ENCODE measurements at regions not wholly inside any gene's neighbourhood (a gene's known extent, or its start where the extent isn't known, plus 50 kb on each side); places are given as distances from the start of the nearest gene placed in this dataset.
"Not testable (repeated sequence)": the region's sequence is repeated elsewhere in the genome, so short reads cannot be mapped to it uniquely, and the experiment has no call there.

DNA sequence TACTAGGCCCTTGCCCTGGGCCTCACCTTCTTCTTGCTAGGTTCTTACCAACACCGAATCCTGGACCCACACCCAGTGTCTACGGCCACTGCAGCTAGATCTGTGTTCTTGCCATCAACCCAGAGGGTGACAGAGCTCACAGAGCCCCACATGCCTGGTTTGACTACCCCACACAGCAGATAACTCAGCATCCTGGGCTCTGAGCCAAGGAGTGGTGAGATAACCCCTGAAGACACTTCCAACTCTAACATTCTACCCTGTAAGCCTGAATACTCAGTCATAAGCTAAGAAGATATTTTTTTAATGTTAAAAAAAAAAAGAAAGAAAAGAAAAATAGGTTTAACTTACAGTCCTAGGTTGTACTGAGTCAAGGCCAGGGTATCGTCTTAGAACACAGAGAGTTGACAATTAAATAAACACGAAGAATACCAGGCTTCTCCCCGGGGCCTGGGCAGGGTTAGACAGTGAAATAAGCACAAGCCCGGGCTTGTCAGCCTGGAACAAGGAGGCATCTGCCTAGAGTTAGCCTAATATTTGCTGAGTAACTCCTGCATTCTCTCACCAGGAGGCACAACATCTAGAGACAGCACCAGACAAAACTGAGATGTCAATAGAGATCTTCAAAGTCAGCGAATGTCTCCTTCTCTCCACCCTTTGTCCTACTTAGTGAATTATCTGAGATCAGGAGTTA is 556.5 kb upstream of the LRRN3 start:
- no peak for DNase-seq

DNA sequence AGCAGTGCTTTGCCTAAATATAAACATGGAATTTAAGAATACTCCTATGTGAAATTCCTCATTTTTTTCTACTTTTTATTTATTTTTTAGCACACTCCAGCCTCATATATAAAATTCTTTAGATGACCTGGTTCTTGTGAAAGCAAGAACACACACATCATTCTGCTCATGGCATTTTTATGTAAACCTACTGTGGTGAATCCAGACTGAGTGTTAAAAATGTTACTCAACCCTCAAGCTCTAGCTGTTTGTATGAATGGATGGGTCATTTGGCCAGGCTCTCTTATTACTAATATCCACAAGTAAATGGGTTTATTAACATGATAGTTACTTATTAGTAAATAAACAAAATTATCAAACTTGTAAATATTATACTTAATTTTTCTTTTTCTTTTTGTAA is 551.7 kb upstream of the LRRN3 start:
- DNase-seq, result no peak

DNA sequence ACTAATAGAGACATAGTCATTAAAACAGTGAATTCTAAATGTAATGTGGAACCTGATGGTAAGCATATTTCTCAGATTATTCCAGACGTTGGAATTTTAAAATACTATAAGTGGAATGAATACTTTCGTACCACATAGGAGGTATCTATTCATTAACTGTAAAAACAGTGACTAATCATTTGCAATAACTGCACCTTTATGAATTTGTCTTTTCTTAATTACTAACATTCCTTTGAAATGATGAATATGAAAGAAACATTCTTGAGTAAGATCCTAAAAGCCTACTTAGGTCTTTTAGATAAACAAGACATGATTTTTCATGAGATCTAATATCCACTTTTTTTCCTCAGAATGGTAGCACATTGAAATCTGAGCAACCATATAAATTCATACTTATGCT is 549.0 kb upstream of the LRRN3 start:
- DNase-seq, result no peak

DNA sequence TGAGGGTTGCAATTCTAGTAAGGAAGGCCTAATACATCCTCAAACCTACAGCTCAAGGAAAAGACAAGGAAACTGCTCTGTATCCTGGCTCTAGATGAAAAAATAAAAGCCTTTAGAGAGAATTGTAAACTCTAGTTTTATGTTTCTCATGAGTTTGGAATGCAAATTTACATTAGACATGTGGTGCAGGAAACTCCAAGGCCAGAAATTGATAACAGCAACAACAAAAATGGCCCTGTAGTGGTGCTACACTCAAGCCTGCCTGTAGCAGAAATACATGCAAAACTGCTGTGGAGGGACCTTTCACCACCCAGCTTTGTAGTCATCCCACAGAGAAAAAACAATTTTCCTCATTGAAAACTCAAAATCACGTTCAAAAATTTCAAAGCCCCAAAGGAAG is 546.7 kb upstream of the LRRN3 start:
- no peak for DNase-seq

DNA sequence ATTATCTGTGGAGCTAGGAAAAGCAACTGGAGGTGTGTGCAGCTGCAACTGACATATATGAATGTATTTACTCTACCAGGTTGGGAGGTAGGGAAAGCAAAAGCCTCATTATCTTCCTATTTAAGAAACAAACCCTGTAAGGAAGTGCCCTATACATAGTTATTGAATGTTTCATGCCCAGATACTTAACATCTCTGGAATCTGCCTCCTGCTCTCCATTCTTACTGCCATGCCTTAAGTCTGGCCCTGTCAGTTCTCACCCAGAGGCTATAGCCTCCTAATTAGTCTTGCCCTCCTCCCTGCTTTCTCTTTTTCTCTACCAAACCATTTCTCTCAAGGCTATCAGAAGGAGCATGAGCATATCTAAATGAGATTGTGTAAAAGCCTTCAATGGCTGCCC is 542.6 kb upstream of the LRRN3 start:
- no peak for DNase-seq

DNA sequence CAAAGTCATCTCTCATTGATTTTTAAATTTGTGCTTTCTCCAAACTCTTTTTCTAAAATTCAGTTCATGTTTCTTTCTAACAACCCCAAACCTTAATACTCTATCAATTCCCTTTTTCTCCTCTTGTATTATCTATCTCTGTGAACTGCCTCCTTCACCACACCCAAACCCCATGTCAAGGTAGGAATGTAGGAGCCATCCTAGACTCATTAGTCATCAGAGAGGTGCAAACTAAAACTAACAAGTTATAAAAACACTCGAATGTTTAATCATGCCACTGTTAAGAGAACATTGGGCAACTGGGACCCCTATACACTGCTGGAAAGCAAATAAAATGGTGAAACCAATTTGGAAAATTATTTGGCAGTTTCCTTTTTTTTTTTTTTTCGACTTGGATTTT is 533.8 kb upstream of the LRRN3 start:
- no peak for DNase-seq

DNA sequence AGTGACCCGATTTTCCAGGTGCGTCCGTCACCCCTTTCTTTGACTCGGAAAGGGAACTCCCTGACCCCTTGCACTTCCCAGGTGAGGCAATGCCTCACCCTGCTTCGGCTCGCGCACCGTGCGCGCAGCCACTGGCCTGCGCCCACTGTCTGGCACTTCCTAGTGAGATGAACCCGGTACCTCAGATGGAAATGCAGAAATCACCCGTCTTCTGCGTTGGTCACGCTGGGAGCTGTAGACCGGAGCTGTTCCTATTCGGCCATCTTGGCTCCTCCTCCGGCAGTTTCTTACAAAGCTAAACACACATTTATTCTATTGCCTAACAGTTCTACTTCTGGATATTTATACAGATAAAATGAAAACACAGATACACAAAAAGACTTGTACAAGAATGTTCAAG is 527.6 kb upstream of the LRRN3 start:
- DNase-seq, result not testable (repeated sequence)

DNA sequence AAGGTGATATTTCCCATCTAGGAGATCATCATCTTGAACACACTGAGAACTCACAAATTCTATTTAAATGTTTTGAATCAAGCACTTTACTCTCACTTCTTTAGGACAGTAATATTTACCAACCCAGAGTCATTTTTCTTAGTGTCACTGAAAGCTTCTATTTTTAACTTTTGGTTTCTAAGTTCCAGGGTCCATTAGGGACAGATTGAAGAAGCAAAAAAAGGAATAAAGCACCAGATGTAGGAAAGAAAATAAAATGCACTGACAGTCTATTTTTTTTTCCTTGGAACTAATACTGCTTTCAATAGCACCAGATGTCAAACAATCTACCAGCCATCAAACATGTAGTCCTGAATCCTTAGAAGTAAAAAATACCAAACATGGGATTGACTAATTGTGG is 526.7 kb upstream of the LRRN3 start:
- no peak for DNase-seq

DNA sequence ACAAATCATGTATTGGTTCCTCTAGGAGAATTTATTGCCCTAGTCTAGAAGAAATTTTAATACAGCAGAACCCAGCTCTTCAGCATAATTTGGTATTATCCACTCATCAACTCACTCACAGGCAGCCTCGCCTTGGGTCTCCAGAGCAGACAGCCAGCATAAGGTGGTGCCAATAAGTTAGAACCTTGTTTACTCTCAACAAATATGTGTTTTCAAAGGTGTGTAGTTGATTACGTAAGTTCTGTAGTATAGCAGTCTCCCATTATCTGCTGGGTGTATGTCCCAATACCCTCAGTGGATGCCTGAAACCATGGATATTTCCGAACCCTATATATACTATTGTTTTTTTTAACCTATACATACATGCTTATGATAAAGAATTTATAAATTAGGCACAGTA is 522.5 kb upstream of the LRRN3 start:
- no peak for DNase-seq

DNA sequence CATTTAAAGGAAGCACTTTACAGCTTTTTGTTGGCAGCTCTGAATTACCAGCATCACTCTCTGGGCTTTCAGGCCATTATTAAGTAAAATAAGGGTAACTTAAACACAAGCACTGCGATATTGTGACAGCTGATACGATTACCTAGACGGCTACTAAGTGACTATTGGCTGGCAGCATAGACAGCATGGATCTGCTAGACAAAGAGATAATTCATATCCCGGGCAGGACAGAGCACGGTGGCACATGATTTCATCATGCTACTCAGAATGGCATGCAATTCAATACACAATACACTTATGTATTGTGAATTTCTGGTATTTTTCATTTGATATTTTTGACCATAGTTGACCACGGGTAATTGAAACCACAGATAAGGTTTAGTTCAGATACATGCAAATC is 522.0 kb upstream of the LRRN3 start:
- no peak for DNase-seq

DNA sequence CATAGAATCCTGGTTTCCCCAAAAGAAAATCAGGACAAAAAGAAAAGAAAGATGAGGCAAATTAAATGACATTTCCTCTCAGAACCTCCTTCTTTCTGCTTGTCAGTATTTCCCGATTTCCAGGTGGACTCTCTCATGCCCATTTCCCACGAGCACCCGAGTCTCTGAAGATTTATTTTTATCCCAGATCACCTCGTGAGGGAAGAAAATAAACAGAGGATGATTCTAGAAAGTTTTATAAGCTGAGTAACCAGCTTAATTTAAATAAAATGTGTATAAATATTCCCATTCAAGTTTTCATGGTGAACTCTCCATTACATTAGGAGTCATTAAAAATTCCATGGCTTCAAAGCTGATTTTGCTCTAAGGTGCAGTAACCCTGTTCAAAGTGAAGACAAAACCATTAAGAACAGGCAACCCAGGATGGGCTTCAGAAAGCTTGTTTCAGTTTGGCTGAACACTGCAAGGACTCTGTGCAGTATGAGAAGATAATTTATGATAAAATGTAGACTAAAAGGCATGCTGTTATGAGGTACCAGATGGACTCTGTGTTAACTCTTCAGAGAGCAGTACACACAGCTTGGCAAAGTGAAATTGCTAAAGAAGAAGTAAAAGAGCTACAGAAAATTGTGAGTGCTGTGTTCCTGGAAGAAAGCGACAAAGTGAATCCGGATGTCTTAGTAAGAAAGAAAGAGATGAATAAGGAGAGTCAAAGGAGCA is 521.3 kb upstream of the LRRN3 start:
- no peak for DNase-seq

DNA sequence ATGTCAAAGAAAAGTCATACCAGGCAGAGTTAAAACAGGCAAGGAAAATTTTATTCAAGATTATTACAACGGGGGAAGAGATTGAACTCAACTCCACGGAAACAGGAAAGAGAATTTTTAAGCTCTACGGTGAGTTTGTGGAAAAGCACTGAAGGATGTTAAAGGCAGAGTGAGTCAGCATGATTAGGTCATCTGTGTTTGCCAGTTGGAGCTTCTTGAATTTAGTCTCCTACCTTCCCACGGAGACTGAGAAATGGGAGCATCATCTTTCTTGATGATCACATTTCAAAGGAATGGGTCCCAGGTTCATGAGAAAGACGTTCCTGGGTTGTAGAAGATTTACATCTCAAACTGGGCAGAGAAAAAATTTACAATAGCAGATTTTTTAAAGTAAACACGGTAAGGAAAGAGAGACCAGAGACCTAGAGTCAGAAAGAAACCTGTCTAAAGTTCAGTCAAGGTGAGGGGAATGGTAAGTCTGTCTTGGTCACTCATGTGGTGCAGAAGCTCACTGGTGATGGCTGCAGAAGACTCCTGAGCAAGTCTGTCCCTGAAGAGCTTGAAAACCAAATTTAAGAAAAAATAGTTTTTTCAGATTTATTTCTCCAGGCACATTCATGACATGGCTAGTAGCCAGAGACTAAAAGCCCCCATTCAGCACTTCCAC is 516.9 kb upstream of the LRRN3 start:
- DNase-seq, result no peak

DNA sequence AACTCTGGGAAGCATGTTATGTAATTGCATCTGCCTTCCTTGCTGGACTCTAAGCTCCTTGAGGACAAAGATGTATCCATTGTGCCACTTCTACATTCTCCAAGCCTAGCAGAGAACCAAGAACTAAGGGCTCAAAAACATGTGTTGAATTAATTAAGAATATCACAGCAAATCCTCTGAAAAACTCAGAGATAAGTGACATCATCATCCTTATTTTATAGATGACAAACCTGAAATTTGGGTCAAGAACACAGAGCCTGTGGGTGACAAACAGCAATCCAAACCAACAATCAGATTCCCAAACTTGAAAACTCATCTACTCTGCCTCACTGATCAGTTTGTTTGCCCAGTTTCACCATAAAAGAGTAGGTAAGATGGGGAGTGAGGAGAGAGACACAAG is 503.6 kb upstream of the LRRN3 start:
- no peak for DNase-seq

DNA sequence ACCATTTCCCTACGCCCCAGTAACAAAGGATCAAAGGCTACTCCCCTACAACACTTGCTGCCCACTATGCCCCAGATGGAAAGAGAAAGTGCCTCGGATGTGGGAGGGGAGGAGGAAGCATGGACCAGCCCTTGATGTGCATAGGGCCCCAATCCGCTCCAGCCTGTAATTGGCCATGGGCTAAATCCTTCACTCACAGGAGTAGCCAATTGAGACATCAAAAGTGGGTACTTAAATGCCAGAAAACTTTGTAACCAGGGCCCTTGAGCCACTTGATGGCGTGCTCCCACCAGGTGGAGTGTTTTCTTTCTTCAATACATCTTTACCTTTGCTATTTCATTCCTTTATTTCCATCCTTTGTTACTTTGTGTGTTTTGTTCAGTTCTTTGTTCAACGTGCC is 500.5 kb upstream of the LRRN3 start:
- DNase-seq, result no peak

DNA sequence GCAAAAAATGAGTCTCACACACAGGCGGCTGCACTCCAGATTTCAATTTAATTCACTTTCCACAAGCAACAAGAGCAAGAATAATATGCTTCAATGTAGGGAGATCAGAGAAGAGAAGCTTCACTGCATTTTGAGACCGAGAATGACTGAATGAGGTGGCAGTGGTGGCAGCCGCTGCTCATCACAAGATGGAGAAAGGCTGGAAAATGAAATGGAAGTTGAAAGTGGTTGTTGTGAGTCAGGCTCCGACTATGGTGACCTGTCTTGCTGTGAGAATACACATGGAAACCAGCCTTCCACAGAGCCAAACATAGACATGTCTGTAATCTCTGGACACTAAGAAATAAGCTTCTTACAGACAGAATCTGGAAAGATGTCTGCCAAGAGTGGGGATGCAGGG is 499.6 kb upstream of the LRRN3 start:
- no peak for DNase-seq

DNA sequence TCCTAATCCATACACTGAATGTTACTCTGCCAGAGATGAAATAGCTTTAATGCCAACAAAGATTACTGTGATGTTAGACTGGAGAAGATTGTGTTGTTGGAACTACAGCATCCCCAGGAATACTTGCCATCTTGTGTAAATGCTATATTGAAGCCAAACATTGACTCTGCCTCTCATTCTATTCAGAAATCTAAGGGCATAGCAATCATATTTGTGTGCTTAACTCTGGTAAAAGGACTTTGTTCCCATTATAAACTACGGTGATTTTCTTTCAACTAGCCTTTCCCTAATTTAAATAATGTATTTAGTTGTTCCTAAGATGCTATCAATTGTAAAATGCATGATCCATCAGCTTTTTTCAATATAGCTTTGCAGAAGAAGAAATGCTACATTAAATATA is 498.4 kb upstream of the LRRN3 start:
- DNase-seq, result no peak

DNA sequence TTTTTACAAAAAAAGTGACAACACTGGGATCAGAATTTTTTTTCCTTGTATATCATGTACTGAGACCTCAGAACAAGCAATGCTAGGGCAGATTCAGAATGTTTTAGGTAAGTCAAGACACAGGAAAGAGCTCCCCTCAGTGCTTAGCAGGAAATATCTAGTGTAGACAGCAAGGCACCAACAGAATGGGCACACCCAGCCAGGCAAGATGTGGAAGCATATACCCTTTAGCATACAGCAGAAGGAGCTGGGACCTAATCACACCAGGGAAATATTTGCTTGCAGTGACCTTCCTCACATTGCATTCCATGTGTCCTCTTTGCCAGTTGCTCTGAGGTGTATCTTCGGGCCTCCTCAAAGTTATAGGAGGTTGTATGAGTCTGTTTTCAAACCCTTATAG is 497.6 kb upstream of the LRRN3 start:
- no peak for DNase-seq

DNA sequence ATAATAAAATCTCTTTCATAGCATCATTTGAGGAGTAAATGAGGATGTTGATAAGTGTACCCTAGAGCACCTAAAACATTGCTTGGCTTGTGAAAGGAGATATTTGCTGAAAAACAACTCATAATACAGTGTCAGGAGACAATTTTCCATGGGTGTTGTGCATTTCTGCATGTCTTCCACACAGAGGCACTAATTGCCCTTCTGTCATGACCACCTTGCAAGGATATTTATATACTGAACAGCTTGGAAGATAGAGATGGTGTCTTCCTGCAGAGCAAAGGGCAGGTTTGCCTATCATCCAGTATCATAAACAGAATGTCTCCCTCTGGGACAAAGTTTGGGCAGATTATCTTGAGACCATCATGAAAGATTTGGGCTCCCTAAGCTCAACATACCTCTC is 495.2 kb upstream of the LRRN3 start:
- no peak for DNase-seq

DNA sequence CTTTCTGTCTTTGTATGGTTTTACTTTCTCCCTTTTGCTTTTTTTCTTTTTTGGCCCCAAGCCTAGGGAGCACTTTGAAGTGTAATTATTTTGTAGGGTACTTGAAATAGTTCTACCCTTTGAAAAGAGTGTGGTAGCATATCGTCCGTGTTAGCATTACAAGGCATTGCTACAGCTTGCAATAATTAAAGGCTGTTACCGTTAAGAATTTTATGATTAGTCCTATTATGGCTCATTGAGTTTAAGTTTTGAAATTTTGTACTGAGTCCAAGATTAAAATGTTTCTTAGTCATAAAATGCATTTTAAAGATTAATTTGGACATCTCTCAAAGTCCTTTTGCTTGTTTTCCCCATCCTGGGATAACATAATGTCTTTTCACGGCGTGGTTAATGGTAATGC is 490.0 kb upstream of the LRRN3 start:
- DNase-seq, result peak; percentile 90

DNA sequence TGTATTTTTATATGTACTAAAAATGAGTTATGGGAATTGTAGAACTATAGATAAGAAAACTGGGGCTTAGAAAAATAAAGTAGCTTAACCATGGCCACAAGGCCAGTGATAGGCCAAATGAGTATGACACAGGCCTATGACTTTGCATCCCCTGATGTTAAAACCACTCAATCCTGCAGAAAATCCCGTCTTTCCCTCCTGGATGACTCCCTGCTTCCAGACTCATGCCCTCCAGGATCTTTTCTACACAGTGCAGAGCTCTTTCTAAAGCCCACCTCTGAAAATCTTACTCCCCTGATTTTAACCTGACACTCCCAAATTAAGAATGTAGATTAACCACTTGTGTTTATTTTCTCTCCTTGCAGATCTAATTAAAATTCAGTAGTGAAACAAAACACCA is 489.2 kb upstream of the LRRN3 start:
- DNase-seq, result no peak

DNA sequence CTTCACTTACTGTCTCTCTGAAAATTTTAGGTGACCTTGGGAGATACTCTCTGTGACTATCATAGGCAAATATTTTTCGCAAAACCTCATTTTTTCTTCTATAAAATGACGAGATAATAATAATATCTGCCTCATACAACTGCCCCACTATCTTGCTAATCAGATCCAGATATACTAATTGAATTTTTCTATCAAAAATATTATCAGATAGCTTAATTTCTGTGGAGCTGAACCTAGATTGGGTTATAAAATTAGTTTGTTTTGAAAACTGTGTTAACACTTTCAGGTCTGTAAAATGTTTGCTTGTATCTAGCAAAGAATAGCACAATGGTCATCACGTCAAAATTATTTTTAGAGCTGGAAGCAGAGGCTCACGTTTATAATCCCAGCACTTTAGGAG is 486.7 kb upstream of the LRRN3 start:
- DNase-seq, result no peak

DNA sequence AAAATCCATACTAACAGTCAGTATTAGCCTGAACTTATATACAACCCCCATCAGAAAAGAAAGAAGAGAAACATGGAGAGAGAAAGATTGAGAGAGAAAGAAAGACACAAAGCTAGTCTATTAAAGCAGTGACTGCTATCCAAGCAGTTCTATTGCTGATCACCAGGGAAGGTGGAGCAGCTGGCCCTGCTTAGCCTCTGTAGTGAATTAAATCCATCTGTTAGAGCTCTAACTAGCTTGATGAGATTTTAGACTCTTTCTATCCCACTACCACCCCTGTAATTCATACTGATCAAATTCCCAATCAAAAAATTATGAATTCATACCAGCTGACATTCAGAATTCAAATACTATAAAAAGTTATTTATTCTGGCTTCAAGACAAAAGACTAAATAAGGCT is 486.0 kb upstream of the LRRN3 start:
- DNase-seq, result no peak

DNA sequence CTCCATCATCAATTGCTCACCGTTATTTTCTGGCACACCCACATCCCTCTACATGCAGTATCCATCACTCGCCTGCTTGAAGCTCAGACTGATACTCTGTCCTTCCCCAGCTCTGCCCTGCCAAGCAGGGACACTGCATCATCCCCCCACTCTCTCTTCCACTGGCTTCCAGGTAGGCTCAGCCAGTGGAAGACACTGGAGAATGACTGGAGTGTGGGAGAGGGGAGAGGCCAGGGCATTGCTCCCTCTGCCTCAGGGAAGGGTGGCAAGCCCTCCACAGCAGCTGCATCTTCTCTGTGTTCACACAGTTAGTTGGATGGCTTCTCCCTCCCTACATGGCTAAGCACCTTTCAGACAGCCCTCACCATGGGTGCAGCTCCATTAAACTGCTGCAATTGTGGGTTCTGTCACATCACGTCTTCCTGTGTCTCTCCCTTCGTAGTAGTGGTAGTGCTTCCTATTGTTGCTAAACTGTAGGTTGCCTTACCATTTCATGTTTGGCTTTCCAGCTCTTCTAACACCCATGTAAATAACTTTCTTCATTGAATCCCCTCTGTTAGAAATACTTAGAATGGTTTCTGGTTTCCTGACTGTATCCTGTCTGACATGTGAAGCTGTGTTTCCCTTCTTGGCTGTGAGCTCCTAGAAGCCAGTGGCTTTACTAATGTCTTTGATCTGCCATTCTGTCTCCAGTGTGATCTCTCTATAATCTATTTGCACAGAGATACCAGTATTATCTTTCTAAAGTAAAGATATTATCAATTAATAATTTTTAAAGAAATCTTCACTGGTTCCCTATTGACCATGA is 483.7 kb upstream of the LRRN3 start:
- DNase-seq, result no peak

DNA sequence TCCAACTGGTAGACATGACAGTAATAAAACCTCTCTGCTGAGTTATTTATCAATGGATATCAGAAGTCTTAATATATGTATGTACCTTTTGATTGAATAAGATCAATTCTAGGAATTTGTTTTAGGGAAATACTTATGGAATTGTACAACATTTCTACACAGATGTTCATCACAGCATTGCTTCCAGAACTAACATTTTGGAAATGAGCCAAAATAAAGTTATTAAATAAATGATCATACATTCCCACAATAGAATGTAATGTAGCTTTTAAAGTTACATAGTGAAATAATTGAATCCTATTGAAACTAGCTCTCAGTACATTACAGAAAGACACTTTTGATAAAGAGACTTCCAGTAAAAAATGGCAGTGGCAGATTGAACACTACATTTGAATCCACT is 481.6 kb upstream of the LRRN3 start:
- no peak for DNase-seq

Data from NCI-H1092 treated with DMSO at 0.1 percent for 48 hours (cell line).